ENCODE measurements at regions not wholly inside any gene's neighbourhood (a gene's known extent, or its start where the extent isn't known, plus 50 kb on each side); places are given as distances from the start of the nearest gene placed in this dataset.
A peak's percentile ranks its signal among the peaks of the same experiment; 100 is the strongest.

DNA sequence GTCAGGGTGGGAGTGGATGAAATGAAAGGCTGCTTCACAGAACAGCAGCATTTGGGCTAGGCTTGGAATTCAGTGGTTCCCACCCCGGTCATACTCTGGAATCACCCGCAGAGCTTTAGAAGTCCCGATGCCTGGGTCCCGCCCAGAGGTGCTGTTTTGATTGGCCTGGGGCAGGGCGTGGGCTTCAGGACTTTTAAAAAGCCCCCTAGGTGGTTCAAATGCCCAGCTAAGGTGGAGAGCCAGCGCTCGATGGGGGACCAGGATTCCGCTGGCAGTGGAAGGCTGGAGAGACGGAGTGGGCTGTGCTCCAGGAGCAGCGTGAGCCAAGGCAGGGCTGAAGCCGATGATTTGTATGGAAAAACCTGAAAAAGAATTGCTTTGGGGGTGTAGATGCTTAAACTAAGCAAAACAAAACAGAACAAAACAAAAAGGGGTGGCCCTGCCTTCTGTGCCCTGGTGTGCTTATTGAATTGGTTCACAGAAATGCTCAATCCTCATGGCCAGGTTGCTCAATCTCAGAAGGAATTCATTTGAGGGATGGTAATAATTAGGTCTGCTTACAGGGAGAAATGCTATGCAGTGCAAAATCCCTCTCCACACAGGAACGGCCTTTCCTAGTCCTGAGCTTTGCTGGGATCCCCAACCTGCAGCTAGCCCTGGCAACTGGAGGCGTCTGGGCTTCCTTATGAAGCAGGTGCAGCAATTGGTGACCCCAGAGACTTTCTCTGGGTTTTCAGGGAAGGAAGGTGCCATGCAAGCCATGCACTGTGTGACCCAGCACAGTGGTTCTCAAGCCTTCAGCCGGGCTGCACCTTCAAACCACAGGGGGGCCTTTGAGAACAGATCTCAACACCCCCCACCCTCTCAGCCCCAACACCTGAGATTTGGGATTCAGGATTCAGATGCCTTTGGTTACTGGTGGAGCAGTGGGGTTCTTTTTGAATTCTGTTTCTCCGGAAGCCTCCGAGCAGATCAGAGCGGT is 174.0 kb upstream of the ZNF618 start:
- DNase-seq (ENCODE audit: low read depth in 2 of 2), result no peak

DNA sequence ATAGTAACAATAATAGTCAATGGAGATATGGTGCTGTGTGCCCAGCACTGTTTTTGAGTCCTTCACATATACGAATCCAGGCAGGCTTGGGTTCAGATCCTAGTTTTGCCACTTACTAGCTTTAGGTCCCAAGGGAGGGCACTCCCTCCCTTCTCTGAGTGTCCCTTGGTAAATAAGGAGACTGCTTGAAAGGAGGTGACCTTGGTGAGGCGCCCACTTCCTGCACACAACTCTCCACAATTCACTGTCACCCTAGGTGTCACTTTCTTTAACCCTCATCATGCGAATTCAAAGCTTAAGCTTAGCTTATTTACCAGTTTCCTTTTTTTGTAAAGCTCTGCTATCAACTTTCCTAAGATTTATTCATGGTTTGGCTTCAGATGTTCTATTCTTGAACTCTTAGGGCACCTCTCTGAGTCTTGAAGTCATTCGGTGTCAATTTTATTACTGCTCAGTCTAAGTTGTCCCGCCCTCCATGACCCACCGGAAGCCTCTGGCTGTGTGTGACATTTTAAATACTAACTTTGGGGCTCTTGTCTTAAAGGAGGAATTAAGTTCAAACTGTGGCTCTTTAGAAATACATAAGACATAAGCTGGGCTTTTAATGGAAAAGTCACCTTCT is 170.7 kb upstream of the ZNF618 start:
- DNase-seq (ENCODE audit: low read depth in 2 of 2), result no peak

DNA sequence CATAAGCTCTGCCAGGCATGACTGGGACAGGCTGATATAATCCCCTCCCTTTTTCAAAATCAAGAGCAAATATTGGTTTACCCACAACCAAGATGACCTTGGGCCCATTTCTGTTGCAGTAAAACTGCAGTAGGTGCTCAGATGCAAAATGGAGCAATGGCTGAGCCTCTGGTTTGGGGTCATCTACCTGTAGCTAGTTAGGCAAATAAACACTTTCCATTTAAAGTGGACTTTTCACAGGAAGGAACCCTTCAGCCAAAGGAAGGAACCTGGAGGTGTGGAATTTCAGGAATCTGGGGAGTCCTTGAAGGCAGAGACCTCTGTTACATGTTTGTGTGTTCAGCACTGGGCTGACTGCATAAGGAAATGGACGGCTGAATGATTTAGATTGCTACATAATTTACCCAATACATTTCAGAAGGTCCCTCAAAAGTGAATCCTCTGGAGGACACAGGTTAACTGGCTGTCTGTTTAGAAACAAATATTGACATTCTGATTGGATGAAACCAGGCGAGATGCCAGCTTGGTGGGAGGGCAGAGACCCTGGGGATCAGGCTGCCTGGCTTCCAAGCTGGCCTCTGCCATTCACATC is 170.1 kb upstream of the ZNF618 start:
- peak in 1 of 2 donors; percentile 12 for DNase-seq (ENCODE audit: low read depth in 2 of 2)

DNA sequence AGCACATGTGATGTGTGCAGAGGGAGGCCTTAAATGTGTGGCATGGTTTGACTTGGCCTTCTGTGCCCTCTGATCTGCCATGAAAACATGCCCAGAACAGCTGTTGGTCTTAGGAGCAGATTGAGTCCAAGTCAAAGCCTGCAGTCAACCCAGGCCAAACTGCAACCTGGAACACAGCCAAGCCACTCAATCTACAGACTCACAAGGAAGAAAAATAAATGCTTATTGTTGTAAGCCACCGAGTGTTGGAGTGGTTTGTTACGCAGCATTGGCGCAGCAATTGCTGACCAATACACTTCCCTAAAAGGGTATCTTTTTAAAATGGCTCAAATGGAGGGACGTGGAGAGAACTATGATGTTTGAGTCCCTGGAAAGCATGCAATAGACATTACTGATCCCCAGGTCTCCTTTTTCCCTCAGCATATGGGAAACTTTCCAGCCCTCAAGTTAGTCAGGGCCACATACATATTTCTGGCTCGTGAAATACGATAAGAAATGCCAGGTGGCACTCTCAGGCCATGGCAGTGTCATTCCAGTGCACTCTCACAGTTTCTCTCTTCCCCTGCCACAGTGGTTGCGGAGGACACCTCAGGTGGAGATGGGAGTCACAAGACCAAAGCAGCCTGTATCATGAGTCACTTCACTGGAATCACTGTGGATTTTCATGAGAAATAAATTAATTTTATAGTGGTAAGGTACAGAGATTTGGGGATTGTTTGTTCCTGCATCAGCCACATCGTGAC is 168.0 kb upstream of the ZNF618 start:
- DNase-seq (ENCODE audit: low read depth in 2 of 2), result no peak

DNA sequence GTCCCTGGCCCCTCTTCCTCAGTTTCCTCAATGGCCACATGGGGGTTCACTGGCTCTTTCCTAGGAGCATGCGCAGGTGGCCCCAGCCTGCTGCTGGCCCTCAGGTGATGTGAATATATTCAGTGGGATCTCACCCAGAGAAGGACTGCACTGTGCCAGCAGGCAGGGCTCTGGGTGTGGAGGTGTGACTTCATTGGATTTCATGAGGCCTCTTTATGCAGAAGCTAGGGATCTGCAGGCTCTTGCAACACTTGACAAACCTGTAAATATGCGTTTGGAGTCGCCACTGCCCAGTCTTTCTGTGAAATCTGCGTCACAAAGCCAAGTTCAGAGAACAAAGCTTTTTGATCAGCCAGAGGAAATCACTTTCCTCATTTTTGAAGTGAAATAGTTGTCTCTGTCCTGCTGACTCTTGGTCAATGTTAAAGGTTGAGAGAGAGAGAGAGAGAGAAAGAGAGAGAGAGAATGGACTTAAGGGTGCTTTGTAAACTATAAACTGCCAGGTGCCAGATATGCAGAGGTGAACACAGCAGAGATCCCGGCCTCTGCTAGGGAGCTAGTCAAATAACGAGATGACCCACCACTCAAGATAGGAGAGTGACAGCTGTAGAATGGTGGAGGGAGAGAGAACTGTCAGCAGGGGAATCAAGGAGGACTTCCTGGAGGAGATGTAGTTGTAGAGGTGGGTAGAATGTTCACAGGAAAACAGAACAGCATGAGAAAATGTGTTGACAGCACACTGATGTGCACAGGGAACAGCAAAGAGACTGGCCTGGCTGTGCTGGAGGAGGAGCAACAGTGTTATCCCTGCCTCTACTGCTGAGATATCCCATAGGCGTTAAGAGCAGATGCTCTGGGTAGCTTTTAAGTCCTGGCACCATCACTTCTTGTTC is 167.0 kb upstream of the ZNF618 start:
- no peak for DNase-seq (ENCODE audit: low read depth in 2 of 2)

DNA sequence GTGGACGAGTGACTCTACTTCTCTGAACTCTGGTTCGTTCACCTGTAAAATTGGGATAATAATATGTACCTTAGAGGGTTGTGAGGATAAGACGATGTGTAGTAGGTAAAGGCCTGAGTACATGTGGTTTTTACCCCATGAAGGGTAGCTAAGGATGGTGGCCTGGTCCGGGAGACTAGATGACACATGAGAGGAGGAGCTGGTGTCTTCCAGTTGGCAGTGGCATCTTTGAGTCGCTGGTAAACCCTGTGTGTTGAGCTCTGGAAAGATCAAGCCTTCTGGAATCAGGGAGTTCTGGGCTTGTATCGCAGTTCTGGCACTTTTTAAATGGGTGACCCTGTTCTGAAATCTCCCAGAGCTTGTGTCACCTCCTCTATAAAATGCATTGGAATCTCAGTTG is 166.4 kb upstream of the ZNF618 start:
- no peak for DNase-seq (ENCODE audit: low read depth in 2 of 2)

DNA sequence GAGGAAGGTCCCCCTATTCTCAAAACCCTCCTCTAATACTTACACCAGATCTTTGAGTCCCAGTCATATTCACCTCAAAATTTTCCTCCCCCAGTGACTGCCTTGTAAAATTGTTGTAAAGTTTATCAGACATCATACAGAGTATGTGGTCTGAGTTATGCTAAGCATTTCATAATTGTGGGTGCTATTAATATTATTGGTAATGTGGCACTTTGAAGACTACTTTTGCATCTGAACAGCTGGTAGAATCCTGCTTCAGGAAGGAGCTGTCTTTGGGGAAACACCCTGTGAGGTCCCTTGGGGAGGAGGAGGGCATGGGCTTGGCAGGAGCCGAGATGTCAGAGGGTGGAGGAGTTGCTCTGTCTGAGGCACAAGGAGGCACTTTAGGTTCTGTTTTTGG is 164.9 kb upstream of the ZNF618 start:
- no peak for DNase-seq (ENCODE audit: low read depth in 2 of 2)

DNA sequence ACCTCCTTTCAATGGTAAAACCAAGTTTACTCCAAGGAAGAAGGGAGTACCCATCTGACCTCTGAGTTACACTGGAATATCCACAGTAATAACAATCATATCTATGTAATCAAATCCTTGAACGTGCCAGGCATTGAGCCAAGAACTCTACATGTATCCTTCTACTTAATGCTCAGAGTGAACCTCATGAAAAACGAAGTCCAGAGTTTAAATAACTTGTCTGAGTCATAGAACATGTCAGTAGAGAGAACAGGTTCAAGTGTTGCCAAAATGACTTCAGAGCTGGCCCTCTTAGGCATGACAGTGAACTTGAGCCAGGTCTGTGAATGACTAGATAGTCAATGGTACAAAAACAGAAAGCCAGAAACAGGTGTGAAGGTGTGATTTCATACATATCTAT is 164.1 kb upstream of the ZNF618 start:
- DNase-seq (ENCODE audit: low read depth in 2 of 2), result no peak

DNA sequence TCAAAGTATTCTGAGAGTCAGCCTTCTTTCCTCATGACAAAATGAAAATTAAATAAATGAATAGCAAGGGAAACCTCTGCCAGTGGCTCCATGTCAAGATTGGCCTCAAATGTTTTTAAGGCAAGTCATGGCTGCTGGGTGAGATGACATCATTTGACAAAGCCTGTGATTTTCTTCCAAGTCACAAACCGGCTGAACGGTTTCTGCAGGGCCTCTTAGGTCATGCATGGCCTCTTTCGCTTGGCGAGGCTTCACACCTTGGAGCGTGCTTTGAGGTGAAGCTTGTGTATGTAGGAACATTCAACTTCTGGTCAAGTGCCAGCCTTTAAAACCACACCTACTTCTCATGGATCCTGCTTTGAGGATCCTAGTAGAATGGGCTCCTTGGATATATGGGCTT is 161.0 kb upstream of the ZNF618 start:
- no peak for DNase-seq (ENCODE audit: low read depth in 2 of 2)

DNA sequence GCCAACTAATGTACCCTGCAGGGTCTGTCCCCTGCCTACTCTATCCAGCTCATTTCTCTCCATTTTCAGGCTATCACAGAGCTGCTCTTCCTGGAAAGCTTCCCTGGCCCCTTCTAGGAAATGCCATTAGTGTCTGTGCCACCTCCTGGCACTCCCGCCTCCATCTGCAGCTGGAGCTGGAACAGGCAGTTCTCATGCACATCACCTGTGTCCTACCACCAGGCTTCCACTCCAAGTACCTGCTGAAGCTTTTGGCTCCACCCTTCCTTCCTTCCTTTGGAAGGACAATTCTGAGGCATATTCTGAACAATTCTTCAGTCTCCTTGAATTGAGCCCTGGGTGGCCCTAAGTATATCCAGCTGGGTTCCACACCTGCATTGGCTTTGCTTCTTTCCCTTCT is 156.2 kb upstream of the ZNF618 start:
- DNase-seq (ENCODE audit: low read depth in 2 of 2), result no peak

DNA sequence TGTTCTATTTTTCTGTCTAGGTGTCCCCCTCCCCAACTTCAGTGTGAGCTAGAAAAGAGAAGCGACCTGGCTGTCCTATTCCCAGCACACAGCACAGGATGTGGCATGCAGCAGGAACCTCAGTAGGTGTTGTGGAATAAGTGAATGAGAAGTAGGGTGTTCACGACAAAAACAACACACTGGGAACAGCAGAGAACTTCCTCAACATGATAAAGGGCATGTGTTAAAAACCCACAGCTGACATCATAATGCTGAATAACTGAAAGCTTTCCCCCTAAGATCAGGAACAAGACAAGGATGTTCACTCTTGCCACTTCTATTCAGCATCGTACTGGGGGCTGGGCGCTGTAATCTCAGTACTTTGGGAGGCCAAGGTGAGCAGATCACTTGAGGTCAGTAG is 155.6 kb upstream of the ZNF618 start:
- DNase-seq (ENCODE audit: low read depth in 2 of 2), result no peak

DNA sequence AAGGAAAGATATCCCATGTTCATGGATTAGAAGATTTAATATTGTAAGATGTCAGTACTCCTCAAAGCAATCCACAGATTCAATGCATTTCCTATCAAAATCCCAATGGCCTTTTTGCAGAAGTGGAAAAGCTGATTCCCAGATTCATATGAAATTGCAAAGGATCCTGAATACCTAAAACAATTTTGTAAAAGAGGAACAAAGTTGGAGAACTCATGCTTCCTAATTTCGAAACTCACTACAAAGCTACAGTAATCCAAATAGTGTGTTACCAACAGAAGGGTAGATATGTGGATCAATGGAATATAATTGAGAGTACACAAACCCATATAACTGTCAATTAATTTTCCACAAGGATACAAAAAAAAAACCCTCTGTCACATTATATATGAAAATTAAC is 154.3 kb upstream of the ZNF618 start:
- DNase-seq (ENCODE audit: low read depth in 2 of 2), result no peak

DNA sequence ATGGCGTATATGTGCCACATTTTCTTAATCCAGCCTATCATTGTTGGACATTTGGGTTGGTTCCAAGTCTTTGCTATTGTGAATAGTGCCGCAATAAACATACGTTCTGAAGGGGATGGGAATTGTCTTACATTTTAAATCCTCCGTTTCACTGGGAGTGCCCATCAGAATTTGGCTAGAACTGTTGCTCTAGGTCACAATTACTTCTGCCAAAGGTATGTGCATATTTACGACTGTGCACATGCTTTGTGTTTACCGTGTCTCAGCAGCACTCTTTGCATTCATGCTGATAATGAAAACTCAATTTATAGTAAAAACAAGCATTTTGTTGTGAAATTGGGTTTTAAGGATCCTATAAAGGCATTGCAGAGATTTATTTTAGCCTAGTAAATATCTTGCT is 151.9 kb upstream of the ZNF618 start:
- DNase-seq (ENCODE audit: low read depth in 2 of 2), result no peak

DNA sequence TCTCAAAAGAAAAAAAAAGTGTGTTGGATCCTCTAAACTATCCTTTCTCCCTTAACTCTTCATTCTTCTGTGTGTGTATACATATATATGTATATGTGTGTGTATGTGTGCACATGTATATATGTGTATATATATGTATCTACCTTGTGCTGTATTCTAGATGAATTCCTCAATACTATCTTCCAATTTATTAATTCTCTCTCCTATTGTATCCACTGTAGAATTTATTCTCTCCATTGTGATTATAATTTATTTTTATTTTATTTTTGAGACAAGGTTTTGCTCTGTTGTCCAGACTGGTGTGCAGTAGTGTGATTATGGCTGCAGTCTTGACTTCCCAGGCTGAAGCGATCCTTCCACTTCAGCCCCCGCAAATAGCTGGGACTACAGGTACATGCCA is 147.1 kb upstream of the ZNF618 start:
- DNase-seq (ENCODE audit: low read depth in 2 of 2), result no peak

DNA sequence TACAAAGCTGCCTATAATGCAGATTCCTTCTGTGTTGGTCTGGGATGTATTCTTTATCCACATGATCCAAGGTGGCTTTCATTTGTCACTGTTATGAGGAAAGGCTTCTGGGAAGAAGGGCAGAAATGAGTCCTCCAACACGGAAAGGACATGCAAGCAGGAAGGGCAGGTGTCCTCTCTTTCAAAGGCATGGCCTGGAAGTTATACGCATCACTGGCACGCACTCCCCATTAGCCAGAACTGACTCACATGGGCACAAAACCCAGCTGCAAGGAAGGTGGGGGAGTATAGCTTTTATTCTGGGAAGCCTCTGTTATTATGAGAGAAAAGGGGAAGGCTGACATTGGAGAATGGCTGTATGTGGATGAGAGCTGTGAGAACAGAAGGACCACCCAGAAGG is 141.3 kb upstream of the ZNF618 start:
- DNase-seq (ENCODE audit: low read depth in 2 of 2), result no peak

DNA sequence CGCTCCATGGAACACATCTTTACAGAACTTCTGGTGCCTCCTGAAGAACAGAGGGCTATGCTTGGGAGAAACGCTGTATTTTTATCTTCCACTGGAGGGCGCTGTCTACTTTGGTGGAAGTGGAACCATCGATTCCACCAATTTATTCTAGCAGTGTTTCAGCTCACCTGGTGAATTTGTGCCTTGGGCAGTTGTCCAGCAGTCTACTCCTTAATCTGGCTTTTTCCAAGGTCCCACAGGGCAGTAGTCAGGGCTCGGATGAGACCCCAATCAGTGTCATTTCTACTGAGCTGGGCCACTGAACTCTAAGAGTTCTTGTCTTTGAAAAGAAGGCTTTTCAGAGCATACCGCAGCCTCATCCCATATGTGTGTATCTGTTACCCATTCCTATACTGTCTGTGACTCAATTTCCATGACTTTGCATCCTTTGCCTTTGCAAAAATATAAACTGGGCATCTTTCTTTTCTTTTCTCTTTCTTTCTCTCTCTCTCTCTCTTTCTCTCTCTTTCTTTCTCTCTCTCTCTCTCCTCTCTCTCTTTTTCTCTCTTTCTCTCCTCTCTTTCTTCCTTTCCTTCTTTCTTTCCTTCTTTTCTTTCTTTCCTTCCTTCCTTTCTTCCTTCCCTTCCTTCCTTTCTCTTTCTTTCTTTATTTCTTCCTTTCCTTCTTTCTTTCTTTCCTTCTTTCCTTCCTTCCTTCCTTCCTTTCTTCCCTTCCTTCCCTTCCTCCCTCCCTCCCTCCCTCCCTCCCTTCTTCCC is 138.4 kb upstream of the ZNF618 start:
- DNase-seq (ENCODE audit: low read depth in 2 of 2), result peak; percentile 60 to 81

DNA sequence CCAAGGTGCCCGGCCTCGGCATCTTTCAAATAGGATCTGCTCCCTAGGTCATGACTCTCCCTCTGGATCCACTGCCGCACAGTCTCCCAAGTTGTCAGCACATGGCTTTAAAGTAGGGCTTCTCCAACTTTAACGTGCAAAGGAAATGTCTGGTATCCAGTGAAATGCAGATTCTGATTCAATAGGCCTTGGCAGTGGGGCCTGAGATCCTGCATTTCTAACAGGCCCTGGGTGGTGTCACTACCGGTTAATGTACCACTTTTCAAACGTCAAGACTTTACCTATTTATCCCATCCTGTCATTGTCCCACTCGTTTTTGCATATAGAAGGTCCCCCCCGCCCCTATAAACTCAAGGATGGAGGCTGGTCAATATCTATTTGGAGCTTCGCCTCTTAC is 137.6 kb upstream of the ZNF618 start:
- DNase-seq (ENCODE audit: low read depth in 2 of 2), result no peak

DNA sequence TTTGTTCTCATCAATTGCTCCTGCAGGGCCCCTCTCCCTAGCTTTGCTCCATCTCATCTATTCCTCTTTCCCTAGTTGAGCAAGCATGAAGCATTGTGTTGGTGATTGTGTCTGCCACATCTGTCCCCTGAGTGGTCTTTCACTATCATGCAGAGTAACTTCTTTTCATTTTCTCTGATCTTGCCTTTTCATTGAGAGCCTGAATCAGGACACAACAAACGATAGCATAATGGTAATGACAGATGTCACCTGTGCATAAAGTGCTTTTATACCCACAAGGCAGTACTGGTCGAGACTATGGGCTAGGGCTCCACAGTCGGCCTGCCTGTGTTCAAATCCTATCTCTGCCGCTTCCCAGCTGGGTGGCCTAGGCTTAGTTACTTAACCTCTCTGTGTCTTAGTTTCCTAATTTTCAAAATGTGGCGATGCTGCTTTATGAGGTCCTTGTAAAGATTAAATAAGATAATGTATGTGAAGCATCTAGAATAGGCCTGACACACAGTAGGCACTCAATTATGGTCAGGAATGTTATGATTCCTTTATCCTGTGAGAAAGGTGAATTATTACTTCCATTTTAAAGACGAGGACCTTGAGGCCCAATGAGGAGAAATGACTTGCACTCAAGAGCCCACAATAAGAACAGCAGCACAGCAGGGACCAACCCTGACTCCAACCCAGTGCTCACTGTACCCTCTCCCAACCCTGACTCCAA is 137.1 kb upstream of the ZNF618 start:
- DNase-seq (ENCODE audit: low read depth in 2 of 2), result no peak

All from lung microvascular endothelial cell (primary cell).